Neuron (in vitro differentiated cells): ENCODE measurements at regions not wholly inside any gene's neighbourhood (a gene's known extent, or its start where the extent isn't known, plus 50 kb on each side); places are given as distances from the start of the nearest gene placed in this dataset.
A peak's percentile ranks its signal among the peaks of the same experiment; 100 is the strongest.

ENCODE experiments used
- H2AFZ ChIP-seq: one replicate; pipeline ENCODE4 v1.6.1; 2013; ENCODE audit warnings: low read depth, mild to moderate bottlenecking, inconsistent platforms, low read length, moderate library complexity
- H3K27me3 ChIP-seq: one replicate; pipeline ENCODE4 v1.6.1; 2013; ENCODE audit warnings: low read length; ENCODE audit not compliant: insufficient read depth
- H3K36me3 ChIP-seq: one replicate; pipeline ENCODE4 v1.6.1; 2013; ENCODE audit warnings: low read length; ENCODE audit not compliant: insufficient read depth
- H3K4me1 ChIP-seq: one replicate; pipeline ENCODE4 v1.6.1; 2013; ENCODE audit warnings: low read length; ENCODE audit not compliant: insufficient read depth
- H3K4me3 ChIP-seq: 2 replicates; pipeline ENCODE4 v1.5.1; 2013; ENCODE audit warnings: mild to moderate bottlenecking, low read length, moderate library complexity
- H3K9me3 ChIP-seq: one replicate; pipeline ENCODE4 v1.6.1; 2013; ENCODE audit warnings: low read length

DNA sequence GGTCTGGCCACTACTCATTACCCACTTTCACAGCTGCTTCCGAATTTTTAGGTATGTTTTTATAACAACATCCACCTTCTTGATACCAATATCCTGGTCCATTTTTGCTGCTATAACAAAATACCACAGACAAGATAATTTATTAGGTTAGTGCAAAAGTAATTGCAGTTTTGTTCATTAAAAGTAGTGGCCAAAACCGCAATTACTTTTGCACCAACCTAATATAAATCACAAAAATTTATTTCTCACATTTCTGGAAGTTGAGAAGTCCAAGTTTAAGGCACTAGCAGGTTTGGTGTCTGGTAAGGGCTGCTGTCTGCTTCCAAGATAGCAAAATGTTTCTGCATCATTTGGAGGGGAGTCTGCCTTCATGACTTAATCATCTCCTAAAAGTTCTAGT is 624.7 kb upstream of the ALCAM start:
- Histone ChIP-seq H3K36me3 (no peaks in the 10 kb centered on the region), H3K4me3 (no peak overlapping the region), H3K4me1 (no peaks in the 10 kb centered on the region), H3K9me3 (no peaks in the 10 kb centered on the region), H2AFZ (no peak overlapping the region), H3K27me3 (no peaks in the 10 kb centered on the region)

DNA sequence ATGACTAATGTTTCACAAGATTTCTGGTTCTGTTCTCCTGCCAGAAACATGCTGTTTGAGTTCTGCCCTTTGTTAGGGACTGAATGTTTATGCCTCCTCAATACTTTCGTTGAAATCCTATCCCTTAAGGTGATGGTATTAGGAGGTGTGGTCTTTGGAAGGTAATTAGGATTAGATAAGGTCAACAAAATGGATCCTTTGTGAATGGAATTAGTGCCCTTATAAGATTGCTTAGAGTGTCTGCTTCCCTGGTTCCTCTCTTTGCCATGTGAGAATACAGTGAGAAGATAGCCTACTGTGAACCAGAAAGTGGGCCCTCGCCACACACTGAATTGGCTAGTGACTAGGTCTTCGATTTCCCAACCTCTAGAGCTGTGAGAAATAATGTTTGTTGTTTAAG is 621.4 kb upstream of the ALCAM start:
- Histone ChIP-seq H3K4me1 (peaks cover 8% of the 10 kb centered on the region), H3K9me3 (no peaks in the 10 kb centered on the region), H3K4me3 (no peak overlapping the region), H2AFZ (no peak overlapping the region), H3K27me3 (no peaks in the 10 kb centered on the region), H3K36me3 (no peaks in the 10 kb centered on the region)

DNA sequence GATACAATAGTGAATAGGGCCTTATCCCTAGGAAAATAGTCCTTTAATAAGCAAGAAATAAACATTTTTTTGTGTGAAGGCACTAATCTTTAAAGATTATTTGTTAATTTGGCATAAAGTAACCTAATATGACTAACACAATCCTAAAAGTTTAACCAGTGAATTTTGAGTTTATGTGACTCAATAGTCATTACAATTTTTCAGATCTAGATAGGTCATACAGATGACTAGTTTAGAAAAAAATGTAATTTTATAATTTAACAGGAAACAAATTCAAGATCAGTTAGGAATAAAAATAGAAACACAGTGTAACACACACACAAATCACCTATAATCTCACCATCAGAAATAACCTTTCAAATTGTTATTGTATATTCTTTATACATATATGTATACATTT is 620.7 kb upstream of the ALCAM start:
- H3K9me3 ChIP-seq, result no peaks in the 10 kb centered on the region
- peaks cover 13% of the 10 kb centered on the region for H3K4me1 ChIP-seq
- no peaks in the 10 kb centered on the region for H3K36me3 ChIP-seq
- no peak overlapping the region for H3K4me3 ChIP-seq
- no peak overlapping the region for H2AFZ ChIP-seq
- H3K27me3 ChIP-seq, result no peaks in the 10 kb centered on the region

DNA sequence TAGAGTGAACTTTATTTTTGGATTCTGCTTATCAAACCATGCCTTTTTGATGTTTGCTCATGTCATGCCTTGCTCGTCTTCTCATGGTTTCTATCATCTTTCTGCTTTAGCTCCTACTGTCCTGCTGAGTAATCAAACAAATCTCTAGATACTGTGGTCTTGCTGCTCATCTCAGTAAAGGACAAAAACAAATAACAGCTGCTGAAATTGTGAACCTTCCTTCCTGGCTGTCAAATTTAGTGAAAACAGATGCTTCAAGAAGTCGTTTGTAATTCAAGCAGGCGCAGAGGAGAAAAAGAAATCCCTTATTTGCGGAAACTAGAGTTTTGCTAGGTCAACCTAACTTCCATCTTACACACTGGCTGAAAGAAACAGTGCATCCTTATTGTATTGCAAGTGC is 616.1 kb upstream of the ALCAM start:
- Histone ChIP-seq H2AFZ (no peak overlapping the region), H3K36me3 (no peaks in the 10 kb centered on the region), H3K4me3 (no peak overlapping the region)

DNA sequence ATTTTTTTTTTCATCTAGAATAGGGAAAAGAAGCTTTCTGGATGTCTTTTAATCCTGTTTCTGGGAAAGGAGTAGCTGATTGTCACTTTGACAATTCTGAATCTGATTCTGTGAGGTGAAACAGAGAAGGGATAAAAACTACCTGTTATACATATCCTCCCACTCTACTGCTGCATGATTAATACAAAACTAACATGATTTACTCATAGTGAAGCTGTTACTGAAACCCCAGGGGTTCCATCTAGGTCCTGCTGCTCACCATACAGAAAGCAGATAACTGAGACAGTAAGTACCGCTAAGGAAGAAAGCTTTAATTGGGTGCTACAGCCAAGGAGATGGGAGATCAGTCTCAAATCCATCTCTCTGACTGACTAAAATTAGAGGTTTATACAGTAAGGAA is 610.9 kb upstream of the ALCAM start:
- no peaks in the 10 kb centered on the region for H3K36me3 ChIP-seq
- H2AFZ ChIP-seq, result no peak overlapping the region
- H3K4me3 ChIP-seq, result no peak overlapping the region
- peaks cover under 1% of the 10 kb centered on the region for H3K4me1 ChIP-seq
- H3K9me3 ChIP-seq, result no peaks in the 10 kb centered on the region
- no peaks in the 10 kb centered on the region for H3K27me3 ChIP-seq

More for the DNA sequence above, 616.1 kb upstream of the ALCAM start:
- Histone ChIP-seq H3K9me3 (no peaks in the 10 kb centered on the region), H3K4me1 (peaks cover 13% of the 10 kb centered on the region), H3K27me3 (no peaks in the 10 kb centered on the region)

DNA sequence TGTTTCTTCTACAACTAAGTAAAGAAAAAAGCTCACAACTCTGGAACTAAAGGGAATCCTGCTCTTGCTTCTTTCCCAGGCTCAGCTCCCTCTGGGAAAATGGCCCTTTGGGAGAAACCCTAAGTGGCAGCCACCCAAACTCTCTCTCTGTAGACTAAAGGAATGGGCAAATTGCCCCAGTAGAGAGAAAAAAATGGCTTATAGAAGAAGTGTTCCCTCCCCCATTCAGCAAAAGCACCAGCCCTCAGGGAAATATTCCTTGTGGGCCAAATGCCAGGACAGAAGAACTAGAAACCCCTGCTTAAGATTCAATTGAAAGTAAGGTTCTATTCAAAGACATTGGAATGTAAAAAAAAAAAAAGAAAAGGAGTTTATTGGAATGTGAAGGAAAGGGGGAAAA is 603.7 kb upstream of the ALCAM start:
- Histone ChIP-seq H3K4me3 (no peak overlapping the region), H2AFZ (peak overlapping the region; percentile 54), H3K27me3 (no peaks in the 10 kb centered on the region), H3K4me1 (peaks cover 13% of the 10 kb centered on the region), H3K9me3 (no peaks in the 10 kb centered on the region), H3K36me3 (no peaks in the 10 kb centered on the region)

DNA sequence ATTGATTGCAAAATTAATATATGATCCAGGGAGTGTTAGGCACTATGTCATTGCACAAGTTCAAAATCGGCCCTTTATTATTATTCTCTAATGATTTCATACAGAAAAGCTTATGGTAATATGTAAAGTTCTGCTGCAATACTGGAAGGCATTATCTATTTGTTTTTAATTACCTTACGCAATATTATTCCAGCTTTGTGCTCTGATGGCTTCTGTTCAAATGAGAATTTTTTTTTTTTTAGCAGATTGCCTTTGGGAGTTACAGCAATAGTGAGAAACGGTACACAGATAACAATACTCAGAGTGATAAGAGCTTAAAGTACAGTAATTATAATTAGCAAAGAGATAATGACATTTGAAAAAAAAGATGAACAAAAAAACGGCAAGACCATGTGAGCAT is 602.2 kb upstream of the ALCAM start:
- no peak overlapping the region for H2AFZ ChIP-seq
- no peaks in the 10 kb centered on the region for H3K9me3 ChIP-seq
- H3K36me3 ChIP-seq, result no peaks in the 10 kb centered on the region
- peaks cover 16% of the 10 kb centered on the region for H3K4me1 ChIP-seq
- H3K4me3 ChIP-seq, result no peak overlapping the region
- H3K27me3 ChIP-seq, result no peaks in the 10 kb centered on the region

DNA sequence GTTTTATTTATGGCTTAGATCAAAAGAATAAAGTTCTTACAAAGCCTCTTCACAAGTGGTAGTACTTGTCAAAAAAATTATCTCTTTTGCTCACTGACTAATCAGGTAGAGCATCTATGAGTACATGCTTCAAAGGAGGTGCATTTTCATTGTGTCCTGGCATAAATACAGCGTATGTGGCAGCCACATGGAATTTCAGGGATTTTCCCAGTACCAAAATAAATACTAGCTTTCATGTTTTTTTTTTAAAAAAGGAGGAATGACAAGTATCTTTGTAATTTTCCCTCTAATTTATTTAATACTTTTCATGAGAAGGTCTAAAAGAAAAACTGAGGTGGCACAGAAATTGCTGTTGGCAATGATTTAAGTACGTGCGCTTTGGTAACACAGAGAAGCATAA is 597.8 kb upstream of the ALCAM start:
- Histone ChIP-seq H2AFZ (peak overlapping the region; percentile 14), H3K4me1 (peaks cover 5% of the 10 kb centered on the region), H3K9me3 (no peaks in the 10 kb centered on the region)

DNA sequence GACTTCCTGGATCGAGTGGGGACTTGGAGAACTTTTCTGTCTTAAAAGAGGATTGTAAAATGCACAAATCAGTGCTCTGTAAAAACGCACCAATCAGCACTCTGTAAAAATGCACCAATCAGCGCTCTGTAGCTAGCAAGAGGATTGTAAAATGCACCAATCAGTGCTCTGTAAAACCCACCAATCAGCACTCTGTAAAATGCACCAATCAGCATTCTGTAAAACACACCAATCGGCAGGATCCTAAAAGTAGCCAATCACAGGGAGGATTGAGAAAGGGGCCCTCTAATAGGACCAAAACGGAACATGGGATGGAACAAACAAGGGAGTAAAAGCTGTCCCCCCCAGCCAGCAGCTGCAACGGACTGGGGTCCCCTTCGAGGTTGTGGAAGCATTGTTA is 587.4 kb upstream of the ALCAM start:
- H2AFZ ChIP-seq, result no peak overlapping the region
- no peaks in the 10 kb centered on the region for H3K27me3 ChIP-seq
- H3K36me3 ChIP-seq, result no peaks in the 10 kb centered on the region
- H3K4me1 ChIP-seq, result no peaks in the 10 kb centered on the region
- no peaks in the 10 kb centered on the region for H3K9me3 ChIP-seq
- no peak overlapping the region for H3K4me3 ChIP-seq

More for the DNA sequence above, 597.8 kb upstream of the ALCAM start:
- Histone ChIP-seq H3K36me3 (no peaks in the 10 kb centered on the region), H3K4me3 (no peak overlapping the region), H3K27me3 (no peaks in the 10 kb centered on the region)

DNA sequence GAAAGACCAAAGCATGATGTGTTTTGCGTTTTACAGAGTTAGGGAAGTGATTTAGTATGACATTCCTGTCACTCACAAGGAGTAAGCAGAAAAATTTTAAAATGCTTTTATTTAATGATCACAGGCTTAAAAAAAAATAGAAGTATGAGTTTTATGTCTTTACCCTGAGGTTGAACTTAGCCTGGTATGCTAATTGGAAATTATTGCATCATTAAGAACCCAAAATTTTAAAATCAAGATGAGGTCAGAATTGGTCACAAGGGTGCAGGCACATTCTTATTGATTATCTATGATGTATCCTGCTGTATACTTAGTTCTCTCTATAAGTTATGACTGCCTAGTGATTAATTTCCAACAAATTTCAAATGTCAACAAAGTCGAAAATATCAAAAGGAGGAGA is 585.6 kb upstream of the ALCAM start:
- Histone ChIP-seq H3K4me1 (no peaks in the 10 kb centered on the region), H3K27me3 (no peaks in the 10 kb centered on the region), H3K36me3 (no peaks in the 10 kb centered on the region), H3K9me3 (no peaks in the 10 kb centered on the region), H3K4me3 (no peak overlapping the region), H2AFZ (no peak overlapping the region)

DNA sequence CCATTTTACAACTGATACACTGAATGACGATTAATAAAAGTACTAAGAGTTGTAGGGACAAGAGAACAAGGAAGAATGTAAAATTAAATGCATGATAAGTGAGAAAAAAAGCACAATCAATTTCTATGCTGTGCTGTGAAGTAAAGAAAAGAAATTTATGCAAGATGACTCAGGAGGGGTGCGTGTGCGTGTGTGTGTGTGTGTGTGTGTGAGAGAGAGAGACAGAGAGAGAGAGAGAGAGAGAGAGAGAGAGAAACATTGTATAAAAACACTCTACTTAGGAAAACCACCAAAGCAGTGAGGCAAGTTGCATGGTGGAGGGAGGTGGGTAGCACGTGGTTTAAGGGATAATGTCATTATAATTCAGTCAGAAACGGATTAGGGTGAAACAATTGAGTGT is 580.8 kb upstream of the ALCAM start:
- peaks cover 7% of the 10 kb centered on the region for H3K4me1 ChIP-seq
- no peaks in the 10 kb centered on the region for H3K9me3 ChIP-seq
- H3K4me3 ChIP-seq, result no peak overlapping the region
- H2AFZ ChIP-seq, result no peak overlapping the region
- no peaks in the 10 kb centered on the region for H3K27me3 ChIP-seq
- H3K36me3 ChIP-seq, result no peaks in the 10 kb centered on the region

DNA sequence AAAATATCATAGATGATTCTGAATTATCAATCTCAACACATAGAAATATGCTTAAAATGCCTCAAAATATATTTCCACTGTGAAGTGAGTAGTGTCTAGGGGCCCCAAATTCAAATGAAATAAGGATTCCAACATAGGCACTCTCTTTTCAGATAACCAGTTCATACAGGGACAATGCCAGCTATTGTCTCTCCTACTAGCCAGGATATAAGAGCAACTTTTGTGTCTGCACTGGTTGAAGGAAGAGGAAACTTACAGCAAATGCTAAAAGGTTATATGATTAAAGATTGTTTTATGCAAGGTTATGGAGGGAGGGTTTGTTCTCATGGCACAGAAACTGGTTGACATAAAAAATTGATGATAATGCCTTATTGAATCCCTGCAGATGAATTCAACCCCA is 579.4 kb upstream of the ALCAM start:
- H3K4me3 ChIP-seq, result no peak overlapping the region

DNA sequence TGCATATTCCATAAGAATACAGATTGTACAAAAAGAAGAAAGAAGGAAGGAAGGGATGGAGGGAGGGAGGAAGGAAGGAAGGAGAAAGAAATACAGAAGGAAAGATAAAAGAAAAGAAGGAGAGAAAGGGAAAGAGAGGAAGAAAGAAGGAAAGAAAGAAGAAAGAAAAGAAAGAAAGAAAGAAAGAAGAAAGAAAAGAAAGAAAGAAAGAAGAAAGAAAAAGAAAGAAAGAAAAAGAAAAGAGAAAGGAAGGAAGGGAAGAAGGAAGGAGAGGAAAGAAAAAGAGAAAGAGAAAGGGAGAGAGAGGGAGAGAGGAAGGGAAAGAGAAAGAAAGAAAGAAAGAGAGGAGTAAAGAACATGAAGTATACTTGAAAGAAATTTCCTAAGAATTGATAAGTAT is 577.9 kb upstream of the ALCAM start:
- H3K27me3 ChIP-seq, result no peaks in the 10 kb centered on the region
- no peaks in the 10 kb centered on the region for H3K9me3 ChIP-seq
- H3K4me3 ChIP-seq, result no peak overlapping the region
- peaks cover 7% of the 10 kb centered on the region for H3K4me1 ChIP-seq
- H3K36me3 ChIP-seq, result no peaks in the 10 kb centered on the region
- H2AFZ ChIP-seq, result no peak overlapping the region

More for the DNA sequence above, 579.4 kb upstream of the ALCAM start:
- H3K4me1 ChIP-seq, result peaks cover 7% of the 10 kb centered on the region
- no peaks in the 10 kb centered on the region for H3K9me3 ChIP-seq
- no peaks in the 10 kb centered on the region for H3K27me3 ChIP-seq
- H3K36me3 ChIP-seq, result no peaks in the 10 kb centered on the region
- no peak overlapping the region for H2AFZ ChIP-seq

DNA sequence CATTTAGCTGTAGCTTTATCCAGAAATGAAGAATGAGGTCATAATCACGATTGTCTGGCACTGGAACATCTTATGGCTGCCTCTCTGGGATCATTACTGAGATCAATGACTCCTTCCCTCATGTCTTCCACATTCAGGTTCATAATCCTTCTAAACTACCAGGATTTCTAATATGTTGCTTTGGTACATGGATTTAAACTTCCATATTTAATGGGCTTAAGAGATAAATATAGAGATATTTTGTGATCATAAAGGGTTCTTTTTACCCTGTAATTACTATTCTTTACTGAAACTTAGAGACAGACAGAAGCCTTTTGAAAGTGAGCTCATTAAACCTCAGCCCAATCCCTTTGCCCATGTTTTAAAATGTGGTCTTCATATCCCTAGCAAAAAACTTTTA is 575.4 kb upstream of the ALCAM start:
- Histone ChIP-seq H3K9me3 (no peaks in the 10 kb centered on the region), H3K4me3 (no peak overlapping the region), H2AFZ (no peak overlapping the region)

More for the DNA sequence above, 575.4 kb upstream of the ALCAM start:
- Histone ChIP-seq H3K4me1 (peaks cover 7% of the 10 kb centered on the region), H3K27me3 (no peaks in the 10 kb centered on the region), H3K36me3 (no peaks in the 10 kb centered on the region)
